Large intestine (tissue), 3 donors: ENCODE measurements at regions not wholly inside any gene's neighbourhood (a gene's known extent, or its start where the extent isn't known, plus 50 kb on each side); places are given as distances from the start of the nearest gene placed in this dataset.

ENCODE experiments used
- DNase-seq, 2 donors: peaks; one replicate each; pipeline versions ENCODE4 v3.0.0 to v3.0.0-alpha.2; 2013
- H3K27ac ChIP-seq: one replicate; pipeline ENCODE4 v1.5.1; 2013; ENCODE audit warnings: low read length
- H3K27me3 ChIP-seq: 2 replicates; pipeline ENCODE4 v1.6.1; 2013; ENCODE audit warnings: low read length; ENCODE audit not compliant: control insufficient read depth, insufficient read depth
- H3K36me3 ChIP-seq: 2 replicates; pipeline ENCODE4 v1.6.1; 2013; ENCODE audit warnings: low read length; ENCODE audit not compliant: control insufficient read depth, insufficient read depth
- H3K4me1 ChIP-seq: one replicate; pipeline ENCODE4 v1.6.1; 2013; ENCODE audit warnings: low read length; ENCODE audit not compliant: control insufficient read depth, insufficient read depth
- H3K4me3 ChIP-seq: one replicate; pipeline ENCODE4 v1.5.1; 2013; ENCODE audit warnings: low read length
- H3K9me3 ChIP-seq: one replicate; pipeline ENCODE4 v1.6.1; 2013; ENCODE audit warnings: mild to moderate bottlenecking, low read depth, low read length, moderate library complexity; ENCODE audit not compliant: control insufficient read depth
- WGBS: methylation state at CpG from one replicate; pipeline ENCODE4 v1.1.5; 2013; ENCODE audit warnings: low lambda C conversion rate; ENCODE audit not compliant: insufficient coverage; 5-methylcytosine and 5-hydroxymethylcytosine counted together

GRCh38 chr10:77692782-77693181 lies 55.2 kb upstream of the KCNMA1 start:
- WGBS, result no CpG with 5 or more reads among the region's 3 CpGs
- H3K27ac ChIP-seq, result no peak overlapping the region
- H3K36me3 ChIP-seq, result no peaks in the 10 kb centered on the region
- no peaks in the 10 kb centered on the region for H3K9me3 ChIP-seq
- H3K4me3 ChIP-seq, result no peak overlapping the region
- no peak for DNase-seq
- H3K27me3 ChIP-seq, result no peaks in the 10 kb centered on the region
- no peaks in the 10 kb centered on the region for H3K4me1 ChIP-seq

DNA sequence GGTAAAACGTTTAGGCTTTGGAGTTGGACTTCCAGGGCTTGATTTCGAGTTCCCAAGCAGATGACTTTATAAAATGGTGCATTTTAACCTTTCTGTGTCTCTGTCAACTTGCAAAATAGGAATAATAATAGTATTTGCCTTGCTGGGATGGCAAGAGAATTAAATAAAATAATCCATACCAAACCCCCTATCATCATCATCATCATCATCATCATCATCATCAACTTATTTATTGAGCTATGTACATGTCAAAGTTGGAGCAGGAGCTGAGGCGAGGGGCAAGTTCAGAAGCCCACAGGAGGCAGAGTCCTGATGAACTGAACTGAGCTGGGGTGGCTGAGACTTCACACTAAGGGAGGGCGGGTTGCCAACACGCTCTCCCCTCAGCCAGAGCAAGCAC lies 51.7 kb upstream of the KCNMA1 start:
- no peak overlapping the region for H3K4me3 ChIP-seq
- H3K36me3 ChIP-seq, result no peaks in the 10 kb centered on the region
- H3K27ac ChIP-seq, result no peak overlapping the region
- no CpG with 5 or more reads among the region's 5 CpGs for WGBS
- no peaks in the 10 kb centered on the region for H3K4me1 ChIP-seq
- no peak for DNase-seq
- no peaks in the 10 kb centered on the region for H3K27me3 ChIP-seq
- no peaks in the 10 kb centered on the region for H3K9me3 ChIP-seq

DNA sequence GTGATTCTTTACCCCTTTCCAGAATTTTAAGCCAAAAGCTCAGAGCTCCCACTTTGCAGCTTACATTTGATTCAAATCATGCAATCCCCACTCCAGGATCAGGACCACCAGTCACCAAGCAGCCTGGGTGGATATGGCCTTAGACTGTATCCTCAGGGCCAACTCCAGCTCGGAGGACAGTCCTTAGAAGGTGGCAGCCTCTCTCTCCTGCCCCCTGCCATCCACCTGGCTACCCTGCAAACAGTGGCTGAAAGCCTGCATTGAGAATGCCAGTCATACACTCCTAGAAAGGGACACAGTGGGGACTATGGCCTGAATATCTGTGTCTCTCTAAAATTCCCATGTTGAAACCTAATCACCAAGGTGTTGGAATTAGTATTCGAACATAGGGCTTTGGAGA lies 50.0 kb upstream of the KCNMA1 start:
- no CpG with 5 or more reads among the region's 2 CpGs for WGBS
- DNase-seq, result no peak
- H3K9me3 ChIP-seq, result no peaks in the 10 kb centered on the region
- H3K27ac ChIP-seq, result no peak overlapping the region
- H3K4me1 ChIP-seq, result no peaks in the 10 kb centered on the region
- no peaks in the 10 kb centered on the region for H3K36me3 ChIP-seq
- H3K4me3 ChIP-seq, result no peak overlapping the region
- H3K27me3 ChIP-seq, result no peaks in the 10 kb centered on the region
